ENCODE measurements at regions not wholly inside any gene's neighbourhood (a gene's known extent, or its start where the extent isn't known, plus 50 kb on each side); places are given as distances from the start of the nearest gene placed in this dataset.

- BruUV-seq (replicated peaks), result no TSS peak
- no peaks in the 10 kb centered on the region for H3K9me3 Mint-ChIP-seq (ENCODE audit: unreplicated experiment)
- CTCF ChIA-PET, result no interaction called here
- no peaks in the 10 kb centered on the region for H3K27me3 ChIP-seq (replicated peaks; ENCODE audit: control insufficient read depth, insufficient read depth, low read length)
- H3K4me1 ChIP-seq, result no peaks in the 10 kb centered on the region; the same call in 1 of the 2 replicates
- intact Hi-C loops (cut with micrococcal nuclease; ENCODE audit: unreplicated experiment), result no loop called here
- TF ChIP-seq CTCF (IDR thresholded peaks at IDR 0.05; ENCODE audit: insufficient read depth in 1 of 2, low read depth in 1 of 2, low read length in 1 of 2, severe bottlenecking in 1 of 2, unreplicated experiment in 1 of 2), result no peak
- H3K9me3 ChIP-seq, result no peaks in the 10 kb centered on the region
- H3K27me3 Mint-ChIP-seq (ENCODE audit: insufficient read depth, unreplicated experiment), result no peaks in the 10 kb centered on the region
- POLR2A ChIA-PET, result no interaction called here
- no peak for DNase-seq
- no peaks in the 10 kb centered on the region for H3K4me1 Mint-ChIP-seq (ENCODE audit: low read depth, unreplicated experiment)
- no peaks in the 10 kb centered on the region for H3K36me3 ChIP-seq (ENCODE audit: control insufficient read depth, insufficient read depth, low read length)
- H3K4me3 ChIP-seq (ENCODE audit: low read depth, low read length), result no peak overlapping the region
- no peak overlapping the region for H3K4me3 Mint-ChIP-seq (ENCODE audit: unreplicated experiment)
- H3K36me3 Mint-ChIP-seq (ENCODE audit: insufficient read depth, unreplicated experiment), result no peaks in the 10 kb centered on the region
- no peak overlapping the region for H3K27ac Mint-ChIP-seq (ENCODE audit: unreplicated experiment)
These were observed 221.5 kb downstream of the KCNC2 start for GRCh38 chr12:74988156-74988555.

Data from Caco-2 (cell line).